ENCODE measurements at regions not wholly inside any gene's neighbourhood (a gene's known extent, or its start where the extent isn't known, plus 50 kb on each side); places are given as distances from the start of the nearest gene placed in this dataset.

DNA sequence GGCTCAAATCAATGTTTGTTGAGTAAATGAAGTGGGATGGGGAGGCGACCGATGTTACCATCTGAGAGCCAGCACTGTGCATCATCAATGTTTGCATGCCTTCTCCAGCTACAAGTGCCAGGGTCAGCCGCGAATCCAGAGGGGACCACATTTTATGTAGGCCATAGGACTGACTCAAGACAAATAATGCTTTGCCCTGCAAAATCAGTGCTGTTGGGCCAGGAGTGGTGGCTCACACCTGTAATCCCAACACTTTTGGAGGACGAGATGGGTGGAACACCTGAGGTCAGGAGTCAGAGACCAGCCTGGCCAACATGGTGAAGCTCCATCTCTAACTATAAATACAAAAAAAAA lies 53.1 kb upstream of the WSB1 start:
- Histone ChIP-seq H3K27me3 (ENCODE audit: insufficient read depth, low read depth) (no peaks in the 10 kb centered on the region), H3K36me3 (ENCODE audit: insufficient read depth) (no peaks in the 10 kb centered on the region), H3K79me2 (ENCODE audit: insufficient read depth, low read depth) (no peaks in the 10 kb centered on the region), H3K4me3 (IDR thresholded peaks at IDR 0.05; ENCODE audit: insufficient read depth, low read depth, low read length) (no peak overlapping the region), H3K9ac (no peak overlapping the region), H3K27ac (no peak overlapping the region), H3K4me1 (ENCODE audit: low read depth, poor library complexity, severe bottlenecking) (peaks cover 16% of the 10 kb centered on the region), H2AFZ (ENCODE audit: low read depth) (no peak overlapping the region), H4K20me1 (ENCODE audit: insufficient read depth) (no peaks in the 10 kb centered on the region), H3K4me2 (no peak overlapping the region)
- TF ChIP-seq, protein P1, sequence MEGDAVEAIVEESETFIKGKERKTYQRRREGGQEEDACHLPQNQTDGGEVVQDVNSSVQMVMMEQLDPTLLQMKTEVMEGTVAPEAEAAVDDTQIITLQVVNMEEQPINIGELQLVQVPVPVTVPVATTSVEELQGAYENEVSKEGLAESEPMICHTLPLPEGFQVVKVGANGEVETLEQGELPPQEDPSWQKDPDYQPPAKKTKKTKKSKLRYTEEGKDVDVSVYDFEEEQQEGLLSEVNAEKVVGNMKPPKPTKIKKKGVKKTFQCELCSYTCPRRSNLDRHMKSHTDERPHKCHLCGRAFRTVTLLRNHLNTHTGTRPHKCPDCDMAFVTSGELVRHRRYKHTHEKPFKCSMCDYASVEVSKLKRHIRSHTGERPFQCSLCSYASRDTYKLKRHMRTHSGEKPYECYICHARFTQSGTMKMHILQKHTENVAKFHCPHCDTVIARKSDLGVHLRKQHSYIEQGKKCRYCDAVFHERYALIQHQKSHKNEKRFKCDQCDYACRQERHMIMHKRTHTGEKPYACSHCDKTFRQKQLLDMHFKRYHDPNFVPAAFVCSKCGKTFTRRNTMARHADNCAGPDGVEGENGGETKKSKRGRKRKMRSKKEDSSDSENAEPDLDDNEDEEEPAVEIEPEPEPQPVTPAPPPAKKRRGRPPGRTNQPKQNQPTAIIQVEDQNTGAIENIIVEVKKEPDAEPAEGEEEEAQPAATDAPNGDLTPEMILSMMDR (conservative IDR thresholded peaks at IDR 0.05; ENCODE audit: low read depth, low read length): no peak

DNA sequence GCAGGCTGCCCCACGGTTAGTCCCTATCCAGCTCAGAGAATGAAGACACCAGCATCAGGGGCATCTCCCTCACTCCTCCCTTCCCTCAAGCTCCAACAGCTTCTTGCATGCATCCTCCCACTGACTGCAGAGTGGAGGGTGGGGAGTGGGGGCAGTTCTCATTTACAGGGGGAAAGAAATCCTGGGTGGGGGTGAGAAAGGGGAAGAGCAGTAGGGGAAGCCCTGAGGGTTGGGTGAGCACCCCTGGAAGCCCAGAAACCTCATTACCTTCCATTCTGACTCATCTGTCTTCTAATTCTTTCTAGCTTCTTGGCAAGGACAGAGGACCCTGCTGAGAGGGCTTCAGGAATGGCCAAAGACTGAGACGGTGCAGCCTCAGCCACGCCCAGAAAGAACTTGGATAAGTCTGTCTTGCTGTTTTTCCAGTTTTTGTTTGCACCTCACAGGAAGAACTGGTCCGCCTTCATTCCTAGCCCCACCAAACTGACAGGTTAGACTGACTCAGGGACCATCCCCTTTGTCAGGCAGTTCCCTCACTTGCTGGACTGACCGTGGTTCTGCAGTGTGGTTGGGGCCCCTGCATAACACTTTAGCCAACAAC lies 52.5 kb upstream of the WSB1 start:
- H4K20me1 ChIP-seq (ENCODE audit: insufficient read depth): no peaks in the 10 kb centered on the region
- TF ChIP-seq, protein P1 (conservative IDR thresholded peaks at IDR 0.05; ENCODE audit: low read depth, low read length): no peak
- no peak overlapping the region for H2AFZ ChIP-seq (ENCODE audit: low read depth)
- H3K4me1 ChIP-seq (ENCODE audit: low read depth, poor library complexity, severe bottlenecking): peaks cover 17% of the 10 kb centered on the region
- H3K4me3 ChIP-seq (IDR thresholded peaks at IDR 0.05; ENCODE audit: insufficient read depth, low read depth, low read length): no peak overlapping the region
- no peak overlapping the region for H3K4me2 ChIP-seq
- no peaks in the 10 kb centered on the region for H3K36me3 ChIP-seq (ENCODE audit: insufficient read depth)
- no peaks in the 10 kb centered on the region for H3K79me2 ChIP-seq (ENCODE audit: insufficient read depth, low read depth)
- H3K27ac ChIP-seq: no peak overlapping the region
- no peak overlapping the region for H3K9ac ChIP-seq
- no peaks in the 10 kb centered on the region for H3K27me3 ChIP-seq (ENCODE audit: insufficient read depth, low read depth)

DNA sequence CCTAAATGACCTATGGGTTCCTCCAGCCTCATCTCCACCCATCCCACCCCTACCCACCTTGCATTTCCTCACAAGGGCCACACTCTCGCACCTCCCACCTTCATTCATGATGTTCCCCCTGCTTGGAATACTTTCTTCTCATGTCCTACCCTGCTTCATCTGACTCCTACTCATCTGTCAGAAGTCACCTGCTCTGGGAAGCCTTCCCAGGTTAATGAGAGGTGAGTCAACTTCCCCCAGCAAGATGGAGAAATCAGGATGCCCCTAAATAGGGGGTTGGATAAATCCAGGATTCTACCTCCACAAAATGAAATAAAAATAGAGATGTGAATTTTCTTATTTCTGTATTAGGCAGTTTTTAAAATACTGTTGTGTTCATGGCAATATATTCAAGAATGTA lies 51.0 kb upstream of the WSB1 start:
- TF ChIP-seq, protein P1 (conservative IDR thresholded peaks at IDR 0.05; ENCODE audit: low read depth, low read length): no peak

DNA sequence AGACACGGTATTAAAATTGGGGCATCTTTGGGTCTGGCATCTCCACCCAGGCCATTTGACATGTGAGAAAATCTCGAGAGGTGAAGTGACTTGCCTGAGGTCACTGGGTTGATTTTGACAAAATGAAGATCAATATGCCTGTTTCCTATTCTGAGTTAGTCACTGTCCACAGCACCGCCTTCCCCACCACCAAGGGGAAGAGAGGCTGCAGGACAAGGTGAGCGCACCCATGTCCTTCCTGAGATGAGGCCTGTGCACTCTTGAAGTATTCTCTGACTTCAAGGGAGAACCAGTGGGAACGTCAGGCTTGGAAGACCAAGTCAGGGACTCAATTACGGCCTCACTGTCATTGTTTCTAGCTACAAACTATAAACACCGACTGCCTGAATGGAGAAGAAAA lies 49.9 kb upstream of the WSB1 start:
- Histone ChIP-seq H3K4me1 (ENCODE audit: low read depth, poor library complexity, severe bottlenecking) (peaks cover 15% of the 10 kb centered on the region), H2AFZ (ENCODE audit: low read depth) (no peak overlapping the region), H3K9ac (no peak overlapping the region), H3K79me2 (ENCODE audit: insufficient read depth, low read depth) (no peaks in the 10 kb centered on the region), H4K20me1 (ENCODE audit: insufficient read depth) (no peaks in the 10 kb centered on the region), H3K4me3 (IDR thresholded peaks at IDR 0.05; ENCODE audit: insufficient read depth, low read depth, low read length) (no peak overlapping the region), H3K36me3 (ENCODE audit: insufficient read depth) (no peaks in the 10 kb centered on the region), H3K4me2 (no peak overlapping the region), H3K27me3 (ENCODE audit: insufficient read depth, low read depth) (no peaks in the 10 kb centered on the region), H3K27ac (no peak overlapping the region)
- TF ChIP-seq, protein P1 (conservative IDR thresholded peaks at IDR 0.05; ENCODE audit: low read depth, low read length): no peak

More for the DNA sequence above, 51.0 kb upstream of the WSB1 start:
- H4K20me1 ChIP-seq (ENCODE audit: insufficient read depth): no peaks in the 10 kb centered on the region
- no peaks in the 10 kb centered on the region for H3K36me3 ChIP-seq (ENCODE audit: insufficient read depth)
- H3K4me3 ChIP-seq (IDR thresholded peaks at IDR 0.05; ENCODE audit: insufficient read depth, low read depth, low read length): no peak overlapping the region
- no peak overlapping the region for H3K4me2 ChIP-seq
- no peaks in the 10 kb centered on the region for H3K79me2 ChIP-seq (ENCODE audit: insufficient read depth, low read depth)
- H3K27me3 ChIP-seq (ENCODE audit: insufficient read depth, low read depth): no peaks in the 10 kb centered on the region
- no peak overlapping the region for H3K27ac ChIP-seq
- H3K4me1 ChIP-seq (ENCODE audit: low read depth, poor library complexity, severe bottlenecking): peaks cover 15% of the 10 kb centered on the region
- no peak overlapping the region for H2AFZ ChIP-seq (ENCODE audit: low read depth)
- no peak overlapping the region for H3K9ac ChIP-seq
